ENCODE measurements at regions not wholly inside any gene's neighbourhood (a gene's known extent, or its start where the extent isn't known, plus 50 kb on each side); places are given as distances from the start of the nearest gene placed in this dataset.

GRCh38 chr3:104868291-104868690, 498.4 kb upstream of the ALCAM start:
- TF ChIP-seq RB1 (IDR thresholded peaks at IDR 0.05; ENCODE audit: borderline replicate concordance), result no peak
- no peak for TF ChIP-seq STAT3 (IDR thresholded peaks at IDR 0.05; ENCODE audit: low read depth, low read length)
- TF ChIP-seq WRNIP1 (IDR thresholded peaks at IDR 0.05; ENCODE audit: borderline replicate concordance, low read depth, low read length), result no peak
- no peak for TF ChIP-seq HDAC2 (IDR thresholded peaks at IDR 0.05)
- no peak for TF ChIP-seq ZNF592 (IDR thresholded peaks at IDR 0.05)
- TF ChIP-seq ZBTB11 (CRISPR knock-in tag; IDR thresholded peaks at IDR 0.05), result no peak
- SMC1A ChIA-PET (ENCODE audit: uncharacterized antibody, unreplicated experiment), result no interaction called here
- POLR2A ChIA-PET, result no interaction called here
- no TSS peak for BruUV-seq (replicated peaks)
- Histone ChIP-seq H3K79me2 (ENCODE audit: control insufficient read depth, insufficient read depth, low read length) (no peaks in the 10 kb centered on the region), H3K4me3 (no peak overlapping the region), H3K9ac (ENCODE audit: control insufficient read depth, insufficient read depth, low read length) (no peak overlapping the region), H3K36me3 (ENCODE audit: control insufficient read depth in 2 of 2, insufficient read depth in 2 of 2, low read length in 1 of 2) (no peaks in the 10 kb centered on the region), H2AFZ (ENCODE audit: control insufficient read depth, low read depth, low read length) (no peak overlapping the region), H3K9me3 (replicated peaks; ENCODE audit: control insufficient read depth, insufficient read depth, low read length) (no peaks in the 10 kb centered on the region), H3K4me1 (ENCODE audit: control insufficient read depth, insufficient read depth, low read length) (no peaks in the 10 kb centered on the region), H3K4me2 (ENCODE audit: control insufficient read depth, insufficient read depth) (no peak overlapping the region), H3K27me3 (replicated peaks in 1 of 2; ENCODE audit: control insufficient read depth in 2 of 2, insufficient read depth in 2 of 2, low read length in 1 of 2) (no peaks in the 10 kb centered on the region), H3K27ac (ENCODE audit: control insufficient read depth, insufficient read depth) (no peak overlapping the region), H4K20me1 (ENCODE audit: control insufficient read depth, insufficient read depth) (no peaks in the 10 kb centered on the region)
- DNase-seq (ENCODE audit: low read depth, low spot score), result no peak
- FAIRE-seq, result no peak
- ATAC-seq, result no peak
- CTCF ChIA-PET, result no interaction called here
- 39% methylated on average over 2 of the region's 2 CpGs for WGBS (ENCODE audit: insufficient coverage, insufficient replicate concordance, low lambda C conversion rate, missing lambda C conversion rate)
- RAD21 ChIA-PET (ENCODE audit: unreplicated experiment), result no interaction called here
- intact Hi-C loops (cut with micrococcal nuclease; ENCODE audit: unreplicated experiment), result no loop called here
- in situ Hi-C loops (cut with MboI), result no loop called here
